ENCODE measurements at regions not wholly inside any gene's neighbourhood (a gene's known extent, or its start where the extent isn't known, plus 50 kb on each side); places are given as distances from the start of the nearest gene placed in this dataset.
A peak's percentile ranks its signal among the peaks of the same experiment; 100 is the strongest.

DNA sequence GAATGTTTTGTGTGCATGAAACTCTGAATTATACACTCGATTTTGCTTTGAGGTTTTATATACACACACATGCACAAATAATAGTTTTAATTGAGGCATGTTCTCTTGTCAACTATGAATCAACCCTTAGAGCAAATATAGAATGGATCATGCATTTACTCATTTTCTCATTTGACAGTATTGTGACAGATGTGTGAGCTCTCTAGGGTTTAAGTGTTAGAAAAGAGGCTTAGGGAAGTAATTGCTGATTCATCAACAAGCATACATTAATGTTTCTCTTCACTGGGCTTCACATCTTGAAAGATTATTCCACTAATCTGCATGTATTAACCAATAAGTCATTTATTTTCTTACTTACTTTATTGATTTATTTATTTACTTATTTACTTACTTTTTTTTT is 1356.8 kb upstream of the ACO1 start:
- Histone ChIP-seq H3K14ac (replicated peaks; ENCODE audit: low read depth, low read length) (no peak overlapping the region), H4K91ac (ENCODE audit: insufficient read depth, low read depth, low read length) (no peak overlapping the region), H4K8ac (ENCODE audit: low read depth in 2 of 2, low read length in 2 of 2) (no peak overlapping the region), H3K23ac (ENCODE audit: low read depth, low read length) (no peak overlapping the region), H3K4me3 (ENCODE audit: insufficient read depth, low read depth, low read length) (no peak overlapping the region), H2BK5ac (ENCODE audit: low read depth, low read length, poor library complexity, severe bottlenecking) (no peak overlapping the region), H3K56ac (ENCODE audit: extremely low read depth, insufficient read depth, low read length) (no peak overlapping the region), H3K4ac (ENCODE audit: low read depth, low read length) (no peak overlapping the region), H3K18ac (ENCODE audit: low read depth, low read length) (no peak overlapping the region), H3K27ac (ENCODE audit: insufficient read depth, low read length) (no peak overlapping the region), H4K20me1 (ENCODE audit: insufficient read depth, low read length) (no peaks in the 10 kb centered on the region), H2BK15ac (ENCODE audit: low read depth, low read length) (no peak overlapping the region), H4K5ac (ENCODE audit: low read depth, low read length) (no peak overlapping the region), H3K27me3 (ENCODE audit: control insufficient read depth, insufficient read depth, low read length) (no peaks in the 10 kb centered on the region), H3K4me1 (ENCODE audit: control insufficient read depth, insufficient read depth, low read length) (no peaks in the 10 kb centered on the region), H2BK20ac (ENCODE audit: low read depth, low read length) (no peak overlapping the region), H2AFZ (replicated peaks; ENCODE audit: low read length, poor library complexity) (no peak overlapping the region), H2BK120ac (ENCODE audit: low read depth, low read length) (no peak overlapping the region), H2AK9ac (replicated peaks; ENCODE audit: low read depth, low read length, poor library complexity) (no peak overlapping the region), H3K4me2 (ENCODE audit: low read depth, low read length) (no peak overlapping the region), H3K36me3 (ENCODE audit: control insufficient read depth, insufficient read depth, low read length) (no peaks in the 10 kb centered on the region), H2AK5ac (ENCODE audit: low read depth, low read length) (no peak overlapping the region), H3K79me1 (ENCODE audit: low read depth in 1 of 2, low read length in 2 of 2) (no peaks in the 10 kb centered on the region), H3K9ac (ENCODE audit: low read depth, low read length) (no peak overlapping the region), H3K9me1 (ENCODE audit: insufficient read depth, low read length) (no peaks in the 10 kb centered on the region), H3K9me3 (ENCODE audit: control insufficient read depth, insufficient read depth, low read length) (no peaks in the 10 kb centered on the region)
- BruUV-seq (replicated peaks): no TSS peak
- POLR2A ChIA-PET (ENCODE audit: unreplicated experiment): no interaction called here
- no CpG with 5 or more reads among the region's 1 CpG for WGBS, 2 experiments (ENCODE audit: extremely low coverage in 2 of 2, insufficient read length in 1 of 2)
- CTCF ChIA-PET: no interaction called here
- dilution Hi-C loops (cut with HindIII; ENCODE audit: low sequenced_read_pairs, unreplicated experiment) (no loop called here), intact Hi-C loops (cut with micrococcal nuclease) (no loop called here), in situ Hi-C loops (cut with MboI; ENCODE audit: low sequenced_read_pairs) (no loop called here)
- TF ChIP-seq POLR2A (IDR thresholded peaks at IDR 0.05; ENCODE audit: low read depth, low read length) (no peak), BHLHE40 (IDR thresholded peaks at IDR 0.05; ENCODE audit: low read depth, low read length) (no peak), CEBPB (IDR thresholded peaks at IDR 0.05; ENCODE audit: low read depth, low read length) (no peak), FOS (IDR thresholded peaks at IDR 0.05; ENCODE audit: low read depth, low read length) (no peak), CTCF (conservative IDR thresholded peaks at IDR 0.05; ENCODE audit: low read depth, low read length) (no peak), MAFK (IDR thresholded peaks at IDR 0.05; ENCODE audit: low read depth, low read length) (peak; percentile 50; the same call in 1 of the 2 replicates)
- ATAC-seq (ENCODE audit: low read depth) (no peak), DNase-seq (no peak)
